ENCODE measurements at regions not wholly inside any gene's neighbourhood (a gene's known extent, or its start where the extent isn't known, plus 50 kb on each side); places are given as distances from the start of the nearest gene placed in this dataset.

GRCh38 chr4:110944501-110944900 lies 321.6 kb upstream of the PITX2 start:
- TF ChIP-seq USF1 (IDR thresholded peaks at IDR 0.05) (no peak), FOXM1 (IDR thresholded peaks at IDR 0.05; ENCODE audit: borderline replicate concordance, low read depth) (no peak), CEBPB (IDR thresholded peaks at IDR 0.05) (no peak), EGR1 (IDR thresholded peaks at IDR 0.05) (no peak)

- TF ChIP-seq RAD21 (IDR thresholded peaks at IDR 0.05; ENCODE audit: low read depth) (no peak), MAX (IDR thresholded peaks at IDR 0.05) (no peak), NFIC (IDR thresholded peaks at IDR 0.05) (no peak), EP300 (IDR thresholded peaks at IDR 0.05; ENCODE audit: borderline replicate concordance) (no peak), TCF12 (IDR thresholded peaks at IDR 0.05; ENCODE audit: low read depth) (no peak), TAF1 (IDR thresholded peaks at IDR 0.05; ENCODE audit: low read depth) (no peak), YY1 (IDR thresholded peaks at IDR 0.05; ENCODE audit: low read depth) (no peak), REST (IDR thresholded peaks at IDR 0.05; ENCODE audit: low read depth) (no peak), USF1 (IDR thresholded peaks at IDR 0.05) (no peak)
Measured at GRCh38 chr4:110945600-110945999, 322.7 kb upstream of the PITX2 start.

GRCh38 chr4:110949542-110949941 lies 326.7 kb upstream of the PITX2 start:
- TF ChIP-seq EGR1 (IDR thresholded peaks at IDR 0.05) = no peak
- no peak for TF ChIP-seq MAX (IDR thresholded peaks at IDR 0.05)
- no peak for TF ChIP-seq RAD21 (IDR thresholded peaks at IDR 0.05; ENCODE audit: low read depth)
- no peak for TF ChIP-seq USF1 (IDR thresholded peaks at IDR 0.05)
- no peak for TF ChIP-seq TEAD4 (IDR thresholded peaks at IDR 0.05)
- TF ChIP-seq TAF1 (IDR thresholded peaks at IDR 0.05; ENCODE audit: low read depth) = no peak
- no peak for TF ChIP-seq FOXM1 (IDR thresholded peaks at IDR 0.05; ENCODE audit: borderline replicate concordance, low read depth)
- TF ChIP-seq TCF12 (IDR thresholded peaks at IDR 0.05; ENCODE audit: low read depth) = no peak
- no peak for TF ChIP-seq NFIC (IDR thresholded peaks at IDR 0.05)
- no peak for TF ChIP-seq ZBTB7A (IDR thresholded peaks at IDR 0.05; ENCODE audit: low read depth)
- TF ChIP-seq YY1 (IDR thresholded peaks at IDR 0.05; ENCODE audit: low read depth) = no peak
- no peak for TF ChIP-seq REST (IDR thresholded peaks at IDR 0.05; ENCODE audit: low read depth)

- TF ChIP-seq TCF12 (IDR thresholded peaks at IDR 0.05; ENCODE audit: low read depth) = no peak
- no peak for TF ChIP-seq FOXM1 (IDR thresholded peaks at IDR 0.05; ENCODE audit: borderline replicate concordance, low read depth)
- TF ChIP-seq NFIC (IDR thresholded peaks at IDR 0.05) = no peak
- no peak for TF ChIP-seq USF1 (IDR thresholded peaks at IDR 0.05)
- no peak for TF ChIP-seq EGR1 (IDR thresholded peaks at IDR 0.05)
- no peak for TF ChIP-seq TAF1 (IDR thresholded peaks at IDR 0.05; ENCODE audit: low read depth)
- no peak for TF ChIP-seq MAX (IDR thresholded peaks at IDR 0.05)
- no peak for TF ChIP-seq RAD21 (IDR thresholded peaks at IDR 0.05; ENCODE audit: low read depth)
- TF ChIP-seq TEAD4 (IDR thresholded peaks at IDR 0.05) = no peak
- TF ChIP-seq EP300 (IDR thresholded peaks at IDR 0.05; ENCODE audit: borderline replicate concordance) = no peak
- no peak for TF ChIP-seq REST (IDR thresholded peaks at IDR 0.05; ENCODE audit: low read depth)
Measured at GRCh38 chr4:110950731-110951130, 327.9 kb upstream of the PITX2 start.

All from Ishikawa (cell line).